ENCODE measurements at regions not wholly inside any gene's neighbourhood (a gene's known extent, or its start where the extent isn't known, plus 50 kb on each side); places are given as distances from the start of the nearest gene placed in this dataset.

- TF ChIP-seq POLR2A (IDR thresholded peaks at IDR 0.05; ENCODE audit: low read depth, low read length): no peak
- TF ChIP-seq TAF1 (IDR thresholded peaks at IDR 0.05; ENCODE audit: borderline replicate concordance, low read depth, low read length): no peak
- no peak for TF ChIP-seq POLR2AphosphoS5 (IDR thresholded peaks at IDR 0.05; ENCODE audit: low read depth, low read length)
Measured at GRCh38 chr3:182238126-182238525, 526.4 kb downstream of the SOX2 start.

Data from GM12892 (cell line).